ENCODE measurements at regions not wholly inside any gene's neighbourhood (a gene's known extent, or its start where the extent isn't known, plus 50 kb on each side); places are given as distances from the start of the nearest gene placed in this dataset.

DNA sequence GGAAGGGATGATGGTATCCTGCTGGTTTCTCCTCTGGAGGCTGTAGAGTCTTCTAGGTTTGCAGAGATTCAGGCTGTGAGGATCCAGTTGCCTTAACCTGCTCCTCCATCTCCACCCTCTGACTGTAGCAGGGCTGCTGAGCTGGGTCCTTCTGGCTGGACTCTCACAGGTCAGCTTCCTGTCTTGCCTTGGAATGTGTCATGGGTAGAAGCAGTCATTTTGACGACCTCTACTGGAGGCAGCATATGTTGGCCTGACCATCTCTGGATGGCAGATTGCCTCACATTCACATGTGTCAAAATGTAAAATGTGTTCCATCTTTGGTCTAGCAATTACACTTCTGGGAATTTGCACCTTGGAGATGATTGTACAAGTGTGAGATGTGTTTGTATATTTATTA lies 504.4 kb upstream of the EEF2KMT start:
- no peak overlapping the region for H3K27ac Mint-ChIP-seq (ENCODE audit: unreplicated experiment)
- H3K36me3 Mint-ChIP-seq (ENCODE audit: low read depth), result no peaks in the 10 kb centered on the region
- no peak for DNase-seq (ENCODE audit: low read depth, low spot score)
- TF ChIP-seq, protein P1, sequence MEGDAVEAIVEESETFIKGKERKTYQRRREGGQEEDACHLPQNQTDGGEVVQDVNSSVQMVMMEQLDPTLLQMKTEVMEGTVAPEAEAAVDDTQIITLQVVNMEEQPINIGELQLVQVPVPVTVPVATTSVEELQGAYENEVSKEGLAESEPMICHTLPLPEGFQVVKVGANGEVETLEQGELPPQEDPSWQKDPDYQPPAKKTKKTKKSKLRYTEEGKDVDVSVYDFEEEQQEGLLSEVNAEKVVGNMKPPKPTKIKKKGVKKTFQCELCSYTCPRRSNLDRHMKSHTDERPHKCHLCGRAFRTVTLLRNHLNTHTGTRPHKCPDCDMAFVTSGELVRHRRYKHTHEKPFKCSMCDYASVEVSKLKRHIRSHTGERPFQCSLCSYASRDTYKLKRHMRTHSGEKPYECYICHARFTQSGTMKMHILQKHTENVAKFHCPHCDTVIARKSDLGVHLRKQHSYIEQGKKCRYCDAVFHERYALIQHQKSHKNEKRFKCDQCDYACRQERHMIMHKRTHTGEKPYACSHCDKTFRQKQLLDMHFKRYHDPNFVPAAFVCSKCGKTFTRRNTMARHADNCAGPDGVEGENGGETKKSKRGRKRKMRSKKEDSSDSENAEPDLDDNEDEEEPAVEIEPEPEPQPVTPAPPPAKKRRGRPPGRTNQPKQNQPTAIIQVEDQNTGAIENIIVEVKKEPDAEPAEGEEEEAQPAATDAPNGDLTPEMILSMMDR (conservative IDR thresholded peaks at IDR 0.05), result no peak
- H3K27me3 Mint-ChIP-seq (ENCODE audit: low read depth), result peaks cover 14% of the 10 kb centered on the region
- no peak overlapping the region for H3K4me3 Mint-ChIP-seq
- no peaks in the 10 kb centered on the region for H3K9me3 Mint-ChIP-seq
- no peaks in the 10 kb centered on the region for H3K4me1 Mint-ChIP-seq

DNA sequence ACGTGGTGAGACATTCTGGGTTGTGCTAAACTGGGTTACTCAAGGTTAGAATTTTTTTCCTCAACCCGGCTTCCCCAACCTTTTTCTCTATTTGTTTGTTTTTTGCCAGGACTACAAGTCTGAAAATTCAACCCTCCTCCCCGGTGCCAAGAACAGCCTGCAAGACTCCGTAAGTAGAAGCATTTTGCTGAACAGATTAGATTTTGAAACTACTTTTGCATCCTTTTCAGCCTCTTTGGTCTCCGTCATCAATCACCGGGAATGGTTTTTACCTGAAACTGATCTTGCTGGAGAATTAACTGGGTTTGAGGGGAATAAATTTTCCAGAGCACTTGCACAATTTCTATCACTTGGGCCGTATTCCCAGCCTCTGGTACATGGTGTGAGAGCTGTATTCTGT lies 501.2 kb upstream of the EEF2KMT start:
- H3K27me3 Mint-ChIP-seq (ENCODE audit: low read depth), result peaks cover 10% of the 10 kb centered on the region
- TF ChIP-seq, protein P1 (conservative IDR thresholded peaks at IDR 0.05), result no peak
- H3K9me3 Mint-ChIP-seq, result peaks cover 7% of the 10 kb centered on the region
- peaks cover 4% of the 10 kb centered on the region for H3K36me3 Mint-ChIP-seq (ENCODE audit: low read depth)
- no peak overlapping the region for H3K4me3 Mint-ChIP-seq
- DNase-seq (ENCODE audit: low read depth, low spot score), result no peak
- H3K27ac Mint-ChIP-seq (ENCODE audit: unreplicated experiment), result no peak overlapping the region
- H3K4me1 Mint-ChIP-seq, result no peaks in the 10 kb centered on the region

DNA sequence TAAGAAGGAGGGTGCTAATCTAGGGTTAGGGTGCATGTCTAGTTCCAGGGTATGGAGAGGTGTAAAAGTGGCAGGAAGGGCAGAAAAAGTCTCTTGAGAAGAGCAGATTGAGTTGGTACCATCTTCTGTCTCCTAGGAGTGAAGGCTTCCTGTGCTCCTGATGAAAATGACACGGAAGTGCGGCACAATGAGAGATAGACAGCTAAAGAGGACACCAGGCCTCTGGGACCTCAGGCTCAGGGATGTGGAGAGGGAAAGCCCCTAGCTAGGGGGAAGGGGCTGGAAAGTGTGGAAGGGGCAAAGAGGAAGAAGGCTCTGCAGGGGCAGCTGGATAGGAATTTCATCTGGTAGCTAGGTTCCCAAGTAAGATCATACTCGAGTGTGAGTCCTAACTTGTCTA lies 498.3 kb upstream of the EEF2KMT start:
- Mint-ChIP-seq H3K27me3 (ENCODE audit: low read depth) (peaks cover 2% of the 10 kb centered on the region), H3K36me3 (ENCODE audit: low read depth) (peaks cover 4% of the 10 kb centered on the region), H3K27ac (ENCODE audit: unreplicated experiment) (no peak overlapping the region), H3K4me1 (no peaks in the 10 kb centered on the region), H3K4me3 (no peak overlapping the region), H3K9me3 (peaks cover 7% of the 10 kb centered on the region)
- DNase-seq (ENCODE audit: low read depth, low spot score), result no peak
- TF ChIP-seq, protein P1 (conservative IDR thresholded peaks at IDR 0.05), result no peak

DNA sequence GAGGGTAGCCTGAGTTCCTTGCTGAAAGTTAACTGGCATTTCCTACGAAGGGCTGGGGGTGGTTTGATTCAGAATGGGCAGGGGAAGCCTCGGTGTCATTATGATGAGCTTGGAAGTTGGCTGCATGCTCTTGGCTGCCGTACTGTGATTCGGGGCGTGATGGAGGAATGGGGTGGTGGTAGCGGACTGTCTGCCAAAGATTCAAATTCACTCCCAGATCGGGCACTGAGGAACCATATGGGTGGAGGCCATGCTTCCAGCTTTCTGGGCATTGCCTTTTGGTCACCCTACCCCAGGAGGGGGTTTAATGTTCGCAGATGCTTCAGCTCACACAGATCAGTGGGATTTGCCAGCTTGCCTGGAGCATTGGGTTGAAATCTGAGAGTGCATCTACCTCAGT lies 492.8 kb upstream of the EEF2KMT start:
- Mint-ChIP-seq H3K36me3 (ENCODE audit: low read depth) (no peaks in the 10 kb centered on the region), H3K4me3 (no peak overlapping the region), H3K4me1 (no peaks in the 10 kb centered on the region), H3K9me3 (peaks cover 3% of the 10 kb centered on the region), H3K27ac (ENCODE audit: unreplicated experiment) (no peak overlapping the region), H3K27me3 (ENCODE audit: low read depth) (peaks cover 12% of the 10 kb centered on the region)
- no peak for DNase-seq (ENCODE audit: low read depth, low spot score)
- TF ChIP-seq, protein P1 (conservative IDR thresholded peaks at IDR 0.05), result no peak

DNA sequence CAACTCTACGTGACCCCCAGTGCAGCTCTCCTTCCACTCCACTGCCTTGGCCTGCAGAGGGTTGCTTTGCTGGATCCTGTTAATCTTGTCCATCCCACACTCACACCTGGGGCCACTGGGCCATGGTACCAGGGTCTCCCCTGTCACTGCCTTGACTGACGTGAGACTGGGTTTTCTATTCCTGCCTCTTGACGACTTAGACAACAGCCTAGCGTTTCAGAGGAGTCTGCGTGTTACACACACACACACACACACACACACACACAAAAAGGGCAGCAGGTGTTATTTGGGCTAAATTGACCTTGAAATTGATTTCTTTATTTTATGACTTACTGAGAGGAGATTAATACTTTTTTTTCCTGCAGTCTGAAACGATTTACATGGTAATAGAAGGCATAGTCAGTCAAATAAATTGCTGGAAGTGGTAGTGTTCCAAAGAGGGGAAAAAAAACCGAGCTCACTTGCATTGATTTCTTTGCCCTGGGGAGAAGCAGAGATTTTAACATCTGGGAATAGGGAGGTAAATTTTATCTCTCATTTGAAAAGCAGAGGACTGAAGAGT lies 492.3 kb upstream of the EEF2KMT start:
- H3K4me3 Mint-ChIP-seq, result no peak overlapping the region
- H3K36me3 Mint-ChIP-seq (ENCODE audit: low read depth), result no peaks in the 10 kb centered on the region
- H3K27me3 Mint-ChIP-seq (ENCODE audit: low read depth), result peaks cover 12% of the 10 kb centered on the region

More for the DNA sequence above, 492.3 kb upstream of the EEF2KMT start:
- TF ChIP-seq, protein P1 (conservative IDR thresholded peaks at IDR 0.05), result no peak
- Mint-ChIP-seq H3K27ac (ENCODE audit: unreplicated experiment) (no peak overlapping the region), H3K4me1 (no peaks in the 10 kb centered on the region), H3K9me3 (peaks cover 3% of the 10 kb centered on the region)
- no peak for DNase-seq (ENCODE audit: low read depth, low spot score)
